ENCODE measurements at regions not wholly inside any gene's neighbourhood (a gene's known extent, or its start where the extent isn't known, plus 50 kb on each side); places are given as distances from the start of the nearest gene placed in this dataset.

DNA sequence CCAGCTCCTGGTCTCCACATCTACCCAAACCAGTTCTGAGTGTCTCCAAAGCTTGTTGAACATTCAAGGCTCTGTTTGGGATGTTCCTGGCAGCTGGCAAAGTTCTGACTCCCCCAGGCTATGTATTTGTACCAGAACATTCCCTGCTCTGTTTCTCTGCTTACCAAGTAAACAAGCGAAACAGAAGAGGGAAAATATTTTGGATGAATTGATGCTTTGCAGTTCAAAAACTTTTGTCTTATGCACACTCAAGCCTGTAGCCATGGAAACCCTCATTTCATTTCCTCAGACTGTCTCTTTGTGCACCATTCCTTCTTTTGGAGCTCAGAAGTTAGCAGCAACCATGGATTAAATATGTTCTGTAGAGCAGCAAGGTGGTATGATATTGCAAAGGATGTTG lies 145.8 kb downstream of the ACTL7B start:
- no peaks in the 10 kb centered on the region for H3K36me3 Mint-ChIP-seq

DNA sequence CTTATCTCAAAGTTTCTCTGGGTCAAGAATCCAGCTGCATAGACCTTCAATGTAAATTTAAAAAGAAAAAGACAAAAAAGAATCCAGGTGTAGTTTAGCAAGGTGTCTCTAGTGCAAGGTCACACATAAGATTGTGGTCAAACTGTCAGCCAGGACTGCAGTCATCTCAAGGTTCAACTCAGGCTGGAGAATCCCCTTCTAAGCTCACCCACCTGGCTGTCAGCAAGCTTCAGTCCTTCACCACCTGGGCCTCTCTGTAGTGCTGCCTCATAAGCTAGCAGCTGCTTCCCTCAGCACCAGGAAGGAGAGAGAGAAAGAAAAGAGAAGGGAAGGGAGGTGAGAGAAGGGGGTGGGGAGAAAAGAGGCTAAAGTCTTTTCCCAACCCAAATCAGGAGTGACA lies 146.7 kb downstream of the ACTL7B start:
- Mint-ChIP-seq H3K27me3 (peaks cover 5% of the 10 kb centered on the region), H3K9me3 (ENCODE audit: low read depth) (no peaks in the 10 kb centered on the region), H3K4me3 (no peak overlapping the region), H3K4me1 (ENCODE audit: low read depth) (no peaks in the 10 kb centered on the region), H3K27ac (no peak overlapping the region), H3K36me3 (no peaks in the 10 kb centered on the region)

More for the DNA sequence above, 145.8 kb downstream of the ACTL7B start:
- Mint-ChIP-seq H3K27me3 (peaks cover 5% of the 10 kb centered on the region), H3K27ac (no peak overlapping the region), H3K9me3 (ENCODE audit: low read depth) (no peaks in the 10 kb centered on the region), H3K4me1 (ENCODE audit: low read depth) (no peaks in the 10 kb centered on the region), H3K4me3 (no peak overlapping the region)

DNA sequence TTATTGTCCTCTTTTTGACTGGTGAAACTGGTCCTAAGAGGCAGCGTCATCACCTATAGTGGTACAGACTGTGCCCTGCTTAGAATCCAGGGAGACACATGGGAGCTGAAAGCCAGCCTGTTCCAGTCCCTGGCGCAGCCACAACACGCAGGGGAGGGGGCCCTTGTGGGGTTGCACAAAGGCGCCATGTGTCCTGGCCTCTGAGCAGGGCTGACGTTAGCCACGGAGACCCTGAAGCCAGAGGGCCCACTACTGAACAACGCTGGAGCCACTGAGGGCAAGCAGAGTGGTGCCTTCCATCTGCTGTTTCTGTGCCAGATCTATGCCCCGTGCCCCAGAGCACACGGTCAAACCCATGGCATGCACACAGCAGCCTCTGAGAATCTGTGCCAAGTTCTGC lies 147.3 kb downstream of the ACTL7B start:
- Mint-ChIP-seq H3K4me1 (ENCODE audit: low read depth) (no peaks in the 10 kb centered on the region), H3K4me3 (no peak overlapping the region), H3K27ac (no peak overlapping the region), H3K36me3 (no peaks in the 10 kb centered on the region), H3K9me3 (ENCODE audit: low read depth) (no peaks in the 10 kb centered on the region), H3K27me3 (peaks cover 5% of the 10 kb centered on the region)

DNA sequence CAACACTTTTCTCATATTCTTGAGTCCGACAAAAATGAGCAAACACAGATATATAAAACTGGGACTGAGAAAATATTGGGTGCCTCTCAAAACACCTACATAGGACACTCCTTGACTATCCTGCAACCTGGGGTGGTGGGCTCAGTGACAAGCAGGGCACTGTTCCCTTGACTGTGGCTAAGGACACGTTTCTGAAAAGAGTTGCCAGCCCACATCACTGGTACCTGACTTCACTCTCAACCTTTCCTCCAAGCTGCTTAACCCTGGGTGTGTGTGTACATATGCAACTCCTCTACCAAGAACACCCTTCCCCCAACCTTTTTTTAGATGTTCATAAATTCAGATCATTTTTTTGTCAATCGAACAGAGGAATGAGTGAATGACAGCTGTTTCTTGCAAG lies 148.7 kb downstream of the ACTL7B start:
- no peaks in the 10 kb centered on the region for H3K9me3 Mint-ChIP-seq (ENCODE audit: low read depth)
- peaks cover 1% of the 10 kb centered on the region for H3K27me3 Mint-ChIP-seq
- no peaks in the 10 kb centered on the region for H3K4me1 Mint-ChIP-seq (ENCODE audit: low read depth)
- H3K36me3 Mint-ChIP-seq = no peaks in the 10 kb centered on the region
- H3K4me3 Mint-ChIP-seq = no peak overlapping the region
- H3K27ac Mint-ChIP-seq = no peak overlapping the region

- no peaks in the 10 kb centered on the region for H3K27me3 Mint-ChIP-seq
- H3K4me3 Mint-ChIP-seq = no peak overlapping the region
- no peak overlapping the region for H3K27ac Mint-ChIP-seq
- no peaks in the 10 kb centered on the region for H3K9me3 Mint-ChIP-seq (ENCODE audit: low read depth)
- no peaks in the 10 kb centered on the region for H3K4me1 Mint-ChIP-seq (ENCODE audit: low read depth)
- H3K36me3 Mint-ChIP-seq = no peaks in the 10 kb centered on the region
These were observed 151.5 kb downstream of the ACTL7B start for GRCh38 chr9:108704156-108704852.

DNA sequence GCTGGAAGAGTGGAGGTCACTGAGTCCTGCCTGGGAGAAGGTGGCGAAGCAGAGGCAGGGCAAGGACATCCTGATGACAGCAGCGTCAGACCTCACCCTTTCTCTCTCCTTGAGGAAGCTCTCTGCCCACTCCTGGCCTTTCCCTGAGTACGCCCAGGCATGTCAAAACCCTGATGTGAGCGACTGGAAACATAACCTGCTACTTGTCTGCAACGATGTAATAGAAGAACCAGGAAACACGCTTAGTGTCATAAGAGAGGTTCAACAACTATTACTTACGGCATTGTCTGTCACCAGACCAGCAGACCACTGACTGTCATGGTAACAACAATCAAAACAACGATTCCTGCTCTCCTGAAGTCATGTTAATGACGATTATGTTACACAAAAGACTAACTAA lies 152.4 kb downstream of the ACTL7B start:
- Mint-ChIP-seq H3K4me3 (no peak overlapping the region), H3K27me3 (no peaks in the 10 kb centered on the region), H3K4me1 (ENCODE audit: low read depth) (no peaks in the 10 kb centered on the region), H3K9me3 (ENCODE audit: low read depth) (no peaks in the 10 kb centered on the region), H3K36me3 (no peaks in the 10 kb centered on the region), H3K27ac (no peak overlapping the region)

DNA sequence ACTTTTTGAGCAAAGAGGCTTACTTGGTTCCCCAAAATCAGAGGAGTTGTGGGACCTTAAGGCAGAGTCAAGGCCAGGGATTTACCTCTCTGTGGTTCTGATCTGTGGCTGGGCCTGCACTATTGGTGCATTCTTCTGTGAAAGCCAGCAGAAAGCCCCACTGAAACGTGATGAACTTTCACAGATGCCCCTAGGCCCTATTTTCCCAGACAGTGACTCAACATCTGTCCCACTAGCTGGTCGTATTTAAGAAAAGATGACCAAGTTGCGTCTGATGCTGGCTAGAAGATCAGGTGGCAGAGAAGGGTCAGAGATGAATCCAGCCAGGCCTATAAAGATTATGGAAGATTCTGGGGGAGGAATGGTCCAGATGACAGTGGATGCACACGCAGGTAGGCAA lies 153.1 kb downstream of the ACTL7B start:
- Mint-ChIP-seq H3K27ac (no peak overlapping the region), H3K27me3 (no peaks in the 10 kb centered on the region), H3K36me3 (no peaks in the 10 kb centered on the region), H3K4me1 (ENCODE audit: low read depth) (no peaks in the 10 kb centered on the region), H3K4me3 (no peak overlapping the region), H3K9me3 (ENCODE audit: low read depth) (peaks cover 4% of the 10 kb centered on the region)

DNA sequence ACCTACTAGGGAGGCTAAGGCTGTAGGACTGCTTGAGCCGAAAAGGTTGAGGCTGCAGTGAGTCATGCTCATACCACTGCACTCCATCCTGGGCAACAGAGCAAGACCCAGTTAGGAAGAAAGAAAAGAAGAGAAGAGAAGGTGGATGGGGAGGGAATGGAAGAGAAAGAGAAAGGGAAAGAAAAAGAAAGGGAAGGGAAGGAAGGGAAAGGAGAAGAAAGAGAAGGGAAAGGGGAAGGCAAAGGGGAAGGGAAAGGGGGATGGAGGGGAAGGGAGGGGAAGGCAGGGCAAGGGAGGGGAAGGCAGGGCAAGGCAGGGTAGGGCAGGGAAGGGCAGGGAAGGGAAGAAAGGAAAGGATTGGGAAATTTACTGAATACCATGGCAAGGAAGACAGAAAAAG lies 157.0 kb downstream of the ACTL7B start:
- Mint-ChIP-seq H3K36me3 (no peaks in the 10 kb centered on the region), H3K27ac (no peak overlapping the region), H3K9me3 (ENCODE audit: low read depth) (peaks cover 14% of the 10 kb centered on the region), H3K4me1 (ENCODE audit: low read depth) (no peaks in the 10 kb centered on the region), H3K27me3 (peaks cover 3% of the 10 kb centered on the region), H3K4me3 (no peak overlapping the region)

DNA sequence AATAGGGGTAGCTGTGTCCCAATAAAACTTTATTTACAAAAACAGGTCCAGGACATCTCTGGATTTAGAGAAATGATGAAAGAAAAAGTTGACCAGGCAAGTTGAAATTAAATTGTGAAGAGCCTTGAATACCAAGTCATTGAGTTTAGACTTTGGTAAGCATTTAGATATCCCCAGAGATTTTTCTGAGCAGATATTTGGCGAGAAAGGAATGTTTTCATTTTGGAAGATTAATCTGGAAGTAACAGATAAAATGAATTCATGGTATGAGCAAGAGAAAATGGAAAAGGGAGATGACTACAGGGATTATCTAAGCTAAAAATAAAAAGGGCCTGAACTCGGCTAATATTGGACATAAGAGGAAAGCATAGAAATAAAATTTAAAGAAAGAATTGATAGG lies 157.6 kb downstream of the ACTL7B start:
- Mint-ChIP-seq H3K4me3 (no peak overlapping the region), H3K9me3 (ENCODE audit: low read depth) (peaks cover 14% of the 10 kb centered on the region)

GRCh38 chr9:108696156-108696555 lies 159.6 kb downstream of the ACTL7B start:
- Mint-ChIP-seq H3K27me3 (peaks cover 5% of the 10 kb centered on the region), H3K4me3 (no peak overlapping the region), H3K9me3 (ENCODE audit: low read depth) (peaks cover 14% of the 10 kb centered on the region), H3K27ac (no peak overlapping the region), H3K36me3 (peaks cover 4% of the 10 kb centered on the region), H3K4me1 (ENCODE audit: low read depth) (no peaks in the 10 kb centered on the region)

More for the DNA sequence above, 157.6 kb downstream of the ACTL7B start:
- H3K36me3 Mint-ChIP-seq = no peaks in the 10 kb centered on the region
- peaks cover 3% of the 10 kb centered on the region for H3K27me3 Mint-ChIP-seq
- no peak overlapping the region for H3K27ac Mint-ChIP-seq
- no peaks in the 10 kb centered on the region for H3K4me1 Mint-ChIP-seq (ENCODE audit: low read depth)

- no peak overlapping the region for H3K4me3 Mint-ChIP-seq
- H3K27me3 Mint-ChIP-seq = peaks cover 5% of the 10 kb centered on the region
- peaks cover 4% of the 10 kb centered on the region for H3K36me3 Mint-ChIP-seq
- H3K27ac Mint-ChIP-seq = no peak overlapping the region
- H3K4me1 Mint-ChIP-seq (ENCODE audit: low read depth) = no peaks in the 10 kb centered on the region
- H3K9me3 Mint-ChIP-seq (ENCODE audit: low read depth) = peaks cover 14% of the 10 kb centered on the region
These were observed 161.6 kb downstream of the ACTL7B start for GRCh38 chr9:108694170-108694569.

DNA sequence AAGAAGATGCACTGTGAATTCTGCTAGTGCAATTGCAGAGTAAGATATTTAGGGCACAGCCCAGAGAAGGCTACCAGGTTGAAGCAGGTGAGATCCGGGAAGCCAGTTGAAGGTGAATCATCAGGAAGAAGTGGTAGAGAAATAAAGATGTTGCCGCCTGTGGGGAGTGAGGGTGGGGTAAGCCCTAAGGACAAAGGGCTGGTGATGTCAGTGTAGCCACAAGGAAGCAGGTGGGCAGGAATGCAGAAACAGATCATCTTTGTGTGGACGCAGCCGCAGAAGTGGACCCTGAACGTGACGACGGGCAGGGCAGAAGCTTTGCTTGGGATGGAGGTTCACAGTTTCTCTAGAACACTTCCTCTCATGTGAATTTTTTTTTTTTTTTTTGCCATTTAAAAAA lies 164.2 kb downstream of the ACTL7B start:
- H3K4me3 Mint-ChIP-seq = no peak overlapping the region
- peaks cover 5% of the 10 kb centered on the region for H3K27me3 Mint-ChIP-seq
- H3K9me3 Mint-ChIP-seq (ENCODE audit: low read depth) = peaks cover 18% of the 10 kb centered on the region
- no peak overlapping the region for H3K27ac Mint-ChIP-seq
- peaks cover 5% of the 10 kb centered on the region for H3K36me3 Mint-ChIP-seq
- H3K4me1 Mint-ChIP-seq (ENCODE audit: low read depth) = no peaks in the 10 kb centered on the region

DNA sequence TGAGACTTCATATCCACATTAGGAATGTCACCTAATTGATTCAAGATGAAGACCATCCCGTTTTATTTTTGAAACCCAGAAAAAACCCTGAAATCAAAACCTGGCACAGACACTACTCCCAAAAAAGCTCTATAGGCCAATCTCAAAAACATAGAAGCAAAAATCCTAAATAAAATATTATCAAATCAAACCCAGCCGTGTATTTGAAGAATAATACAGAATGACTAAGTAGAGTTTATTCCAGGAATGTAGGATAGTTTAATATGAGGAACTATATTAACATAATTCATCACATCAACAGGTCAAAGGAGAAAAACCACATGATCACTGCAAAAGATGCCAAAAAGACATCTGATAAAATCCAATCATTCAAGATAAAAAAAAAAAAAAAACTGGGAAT lies 167.1 kb downstream of the ACTL7B start:
- Mint-ChIP-seq H3K4me1 (ENCODE audit: low read depth) (no peaks in the 10 kb centered on the region), H3K4me3 (no peak overlapping the region), H3K36me3 (peaks cover 5% of the 10 kb centered on the region), H3K27ac (no peak overlapping the region), H3K9me3 (ENCODE audit: low read depth) (peaks cover 19% of the 10 kb centered on the region), H3K27me3 (peaks cover 4% of the 10 kb centered on the region)

DNA sequence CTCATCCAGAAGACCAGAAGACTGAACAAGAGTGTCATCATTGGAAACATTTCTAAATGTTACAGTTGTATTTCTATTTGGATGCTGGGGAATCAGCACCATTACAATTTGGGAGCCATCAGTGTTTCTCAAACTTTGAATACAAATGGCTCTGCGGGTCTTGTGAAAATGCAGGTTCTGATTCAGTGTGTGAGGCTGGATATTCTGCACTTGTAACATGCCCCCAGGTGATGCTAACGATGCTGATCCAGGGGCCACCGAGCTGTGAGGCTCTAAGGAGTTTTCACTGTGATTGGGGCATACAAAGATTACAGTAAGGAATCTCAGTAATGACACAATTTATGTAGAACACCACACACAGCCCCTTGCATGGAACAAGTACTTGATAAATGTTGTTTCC lies 167.7 kb downstream of the ACTL7B start:
- Mint-ChIP-seq H3K36me3 (peaks cover 5% of the 10 kb centered on the region), H3K9me3 (ENCODE audit: low read depth) (peaks cover 19% of the 10 kb centered on the region), H3K4me1 (ENCODE audit: low read depth) (no peaks in the 10 kb centered on the region), H3K27me3 (peaks cover 5% of the 10 kb centered on the region), H3K27ac (no peak overlapping the region), H3K4me3 (no peak overlapping the region)

DNA sequence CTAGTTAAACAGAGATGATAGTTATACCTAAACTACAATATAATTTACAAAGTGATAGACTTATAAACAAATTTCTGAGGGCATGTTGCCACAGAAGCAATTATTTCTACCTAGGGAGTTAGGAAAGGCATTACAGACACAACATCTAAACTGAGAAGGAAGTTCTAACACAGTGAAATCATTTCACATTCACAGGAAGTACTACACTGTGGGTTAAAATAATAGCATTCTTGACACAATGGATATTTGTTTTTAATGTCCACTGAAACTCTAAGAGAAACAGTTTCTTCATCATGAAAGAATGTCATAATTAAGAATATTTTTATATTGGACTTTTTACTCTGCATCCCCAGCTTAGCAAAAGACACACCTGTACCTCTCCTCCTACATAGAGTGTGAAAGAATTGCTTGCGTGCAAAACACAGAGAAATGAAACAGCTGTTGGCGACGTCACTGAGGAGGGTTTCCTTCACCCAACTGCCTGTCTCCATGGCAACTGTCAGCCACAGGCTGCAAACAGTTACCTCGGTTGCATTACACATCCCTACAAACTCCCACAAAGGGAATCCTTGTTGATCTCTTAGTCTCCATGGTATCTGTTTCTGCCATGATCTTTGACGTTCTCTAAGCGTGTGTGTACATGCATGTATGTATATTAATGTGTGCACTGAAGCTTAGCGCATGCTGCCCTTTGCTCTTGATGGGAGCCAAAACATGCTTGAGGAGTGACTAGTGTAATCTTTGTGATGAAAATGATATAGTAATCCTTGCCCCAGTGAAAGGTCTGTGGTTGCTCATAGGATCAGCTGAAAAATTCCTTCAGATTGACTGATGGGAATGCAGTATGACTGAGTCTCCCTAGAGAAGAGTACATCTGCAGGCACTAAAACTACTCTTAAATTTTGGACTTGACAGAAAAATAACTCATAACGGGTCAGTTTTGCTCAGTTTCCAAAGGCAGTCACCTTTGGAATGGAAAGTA lies 168.5 kb downstream of the ACTL7B start:
- peaks cover 19% of the 10 kb centered on the region for H3K9me3 Mint-ChIP-seq (ENCODE audit: low read depth)
- H3K4me3 Mint-ChIP-seq = no peak overlapping the region
- H3K27me3 Mint-ChIP-seq = peaks cover 7% of the 10 kb centered on the region
- H3K36me3 Mint-ChIP-seq = peaks cover 5% of the 10 kb centered on the region
- H3K27ac Mint-ChIP-seq = no peak overlapping the region
- no peaks in the 10 kb centered on the region for H3K4me1 Mint-ChIP-seq (ENCODE audit: low read depth)

Data from activated naive CD8-positive, alpha-beta T cell (primary cell).